ENCODE measurements at regions not wholly inside any gene's neighbourhood (a gene's known extent, or its start where the extent isn't known, plus 50 kb on each side); places are given as distances from the start of the nearest gene placed in this dataset.
"Not testable (repeated sequence)": the region's sequence is repeated elsewhere in the genome, so short reads cannot be mapped to it uniquely, and the experiment has no call there.

- not testable (repeated sequence) for TF ChIP-seq POLR2A (IDR thresholded peaks at IDR 0.05; ENCODE audit: extremely low read depth, insufficient read length)
- TF ChIP-seq, protein P1, sequence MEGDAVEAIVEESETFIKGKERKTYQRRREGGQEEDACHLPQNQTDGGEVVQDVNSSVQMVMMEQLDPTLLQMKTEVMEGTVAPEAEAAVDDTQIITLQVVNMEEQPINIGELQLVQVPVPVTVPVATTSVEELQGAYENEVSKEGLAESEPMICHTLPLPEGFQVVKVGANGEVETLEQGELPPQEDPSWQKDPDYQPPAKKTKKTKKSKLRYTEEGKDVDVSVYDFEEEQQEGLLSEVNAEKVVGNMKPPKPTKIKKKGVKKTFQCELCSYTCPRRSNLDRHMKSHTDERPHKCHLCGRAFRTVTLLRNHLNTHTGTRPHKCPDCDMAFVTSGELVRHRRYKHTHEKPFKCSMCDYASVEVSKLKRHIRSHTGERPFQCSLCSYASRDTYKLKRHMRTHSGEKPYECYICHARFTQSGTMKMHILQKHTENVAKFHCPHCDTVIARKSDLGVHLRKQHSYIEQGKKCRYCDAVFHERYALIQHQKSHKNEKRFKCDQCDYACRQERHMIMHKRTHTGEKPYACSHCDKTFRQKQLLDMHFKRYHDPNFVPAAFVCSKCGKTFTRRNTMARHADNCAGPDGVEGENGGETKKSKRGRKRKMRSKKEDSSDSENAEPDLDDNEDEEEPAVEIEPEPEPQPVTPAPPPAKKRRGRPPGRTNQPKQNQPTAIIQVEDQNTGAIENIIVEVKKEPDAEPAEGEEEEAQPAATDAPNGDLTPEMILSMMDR (IDR thresholded peaks at IDR 0.05; ENCODE audit: low read depth, low read length), result not testable (repeated sequence)
- TF ChIP-seq, protein P2, sequence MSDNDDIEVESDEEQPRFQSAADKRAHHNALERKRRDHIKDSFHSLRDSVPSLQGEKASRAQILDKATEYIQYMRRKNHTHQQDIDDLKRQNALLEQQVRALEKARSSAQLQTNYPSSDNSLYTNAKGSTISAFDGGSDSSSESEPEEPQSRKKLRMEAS (IDR thresholded peaks at IDR 0.05; ENCODE audit: low read depth, low read length), result not testable (repeated sequence)
These were observed 94.4 kb downstream of the LSM3 start for GRCh38 chr3:14272959-14273560.

Measured in NB4 (cell line).